ENCODE measurements at regions not wholly inside any gene's neighbourhood (a gene's known extent, or its start where the extent isn't known, plus 50 kb on each side); places are given as distances from the start of the nearest gene placed in this dataset.

- Histone ChIP-seq H3K9me3 (ENCODE audit: control insufficient read depth, low read length) (peaks cover 13% of the 10 kb centered on the region), H3K4me3 (ENCODE audit: low read length) (no peak overlapping the region), H3K27ac (ENCODE audit: low read depth, low read length) (no peak overlapping the region), H3K4me1 (ENCODE audit: control insufficient read depth, insufficient read depth, low read length) (no peaks in the 10 kb centered on the region), H3K36me3 (ENCODE audit: control insufficient read depth, insufficient read depth, low read length) (no peaks in the 10 kb centered on the region), H3K9ac (ENCODE audit: extremely low read depth, low read length, poor library complexity, severe bottlenecking) (no peak overlapping the region), H3K27me3 (ENCODE audit: control insufficient read depth, insufficient read depth, low read length, poor library complexity, severe bottlenecking) (no peaks in the 10 kb centered on the region)
- H3K4me1 Mint-ChIP-seq = no peaks in the 10 kb centered on the region
- H3K27me3 Mint-ChIP-seq (ENCODE audit: insufficient read depth) = no peaks in the 10 kb centered on the region
- DNase-seq = no peak
- 88% methylated on average over 1 of the region's 2 CpGs; no CpG with 5 or more reads in 1 of the 2 experiments for WGBS, 2 experiments (ENCODE audit: insufficient coverage in 1 of 2, insufficient read length in 1 of 2)
- no peaks in the 10 kb centered on the region for H3K36me3 Mint-ChIP-seq (ENCODE audit: low read depth)
- no peak overlapping the region for H3K27ac Mint-ChIP-seq
- H3K9me3 Mint-ChIP-seq = peaks cover 10% of the 10 kb centered on the region
- H3K4me3 Mint-ChIP-seq = no peak overlapping the region
- no peak for TF ChIP-seq CTCF (conservative IDR thresholded peaks at IDR 0.05)
These were observed 148.4 kb downstream of the CEMIP2 start for GRCh38 chr9:71619926-71620325.

- 92 to 93% methylated on average over 2 to 3 of the region's 3 CpGs for WGBS, 2 experiments (ENCODE audit: insufficient coverage in 1 of 2, insufficient read length in 1 of 2)
These were observed 153.8 kb downstream of the CEMIP2 start for GRCh38 chr9:71614409-71615010.

GRCh38 chr9:71612889-71613288 is 155.4 kb downstream of the CEMIP2 start:
- Histone ChIP-seq H3K4me3 (ENCODE audit: low read length) (no peak overlapping the region), H3K27me3 (ENCODE audit: control insufficient read depth, insufficient read depth, low read length, poor library complexity, severe bottlenecking) (no peaks in the 10 kb centered on the region), H3K27ac (ENCODE audit: low read depth, low read length) (no peak overlapping the region), H3K4me1 (ENCODE audit: control insufficient read depth, insufficient read depth, low read length) (no peaks in the 10 kb centered on the region), H3K9ac (ENCODE audit: extremely low read depth, low read length, poor library complexity, severe bottlenecking) (no peak overlapping the region), H3K9me3 (ENCODE audit: control insufficient read depth, low read length) (peaks cover 30% of the 10 kb centered on the region), H3K36me3 (ENCODE audit: control insufficient read depth, insufficient read depth, low read length) (no peaks in the 10 kb centered on the region)
- Mint-ChIP-seq H3K36me3 (ENCODE audit: low read depth) (peaks cover 5% of the 10 kb centered on the region), H3K27me3 (ENCODE audit: insufficient read depth) (no peaks in the 10 kb centered on the region), H3K4me1 (peaks cover 16% of the 10 kb centered on the region), H3K27ac (no peak overlapping the region), H3K4me3 (no peak overlapping the region), H3K9me3 (peaks cover 28% of the 10 kb centered on the region)
- no peak for TF ChIP-seq CTCF (conservative IDR thresholded peaks at IDR 0.05)
- no peak for DNase-seq
- WGBS, 2 experiments (ENCODE audit: insufficient coverage in 1 of 2, insufficient read length in 1 of 2) = 84 to 100% methylated on average over 2 of the region's 2 CpGs

More at GRCh38 chr9:71614409-71615010, 153.8 kb downstream of the CEMIP2 start:
- DNase-seq = no peak
- Histone ChIP-seq H3K9ac (ENCODE audit: extremely low read depth, low read length, poor library complexity, severe bottlenecking) (no peak overlapping the region), H3K27me3 (ENCODE audit: control insufficient read depth, insufficient read depth, low read length, poor library complexity, severe bottlenecking) (no peaks in the 10 kb centered on the region), H3K4me1 (ENCODE audit: control insufficient read depth, insufficient read depth, low read length) (no peaks in the 10 kb centered on the region), H3K9me3 (ENCODE audit: control insufficient read depth, low read length) (peaks cover 30% of the 10 kb centered on the region), H3K36me3 (ENCODE audit: control insufficient read depth, insufficient read depth, low read length) (no peaks in the 10 kb centered on the region), H3K27ac (ENCODE audit: low read depth, low read length) (no peak overlapping the region), H3K4me3 (ENCODE audit: low read length) (no peak overlapping the region)
- Mint-ChIP-seq H3K9me3 (peaks cover 28% of the 10 kb centered on the region), H3K36me3 (ENCODE audit: low read depth) (peaks cover 5% of the 10 kb centered on the region), H3K4me1 (peaks cover 8% of the 10 kb centered on the region), H3K27me3 (ENCODE audit: insufficient read depth) (no peaks in the 10 kb centered on the region), H3K27ac (no peak overlapping the region), H3K4me3 (no peak overlapping the region)
- no peak for TF ChIP-seq CTCF (conservative IDR thresholded peaks at IDR 0.05)

Data from endodermal cell (in vitro differentiated cells).